ENCODE measurements at regions not wholly inside any gene's neighbourhood (a gene's known extent, or its start where the extent isn't known, plus 50 kb on each side); places are given as distances from the start of the nearest gene placed in this dataset.

- TF ChIP-seq ZFX (IDR thresholded peaks at IDR 0.05; ENCODE audit: borderline replicate concordance): no peak
- no peak for TF ChIP-seq CTCF (IDR thresholded peaks at IDR 0.05)
- no peak overlapping the region for H3K27ac ChIP-seq
These were observed 100.2 kb downstream of the RIPK4 start for GRCh38 chr21:41666641-41667081.

- no peak overlapping the region for H3K27ac ChIP-seq
- no peak for TF ChIP-seq CTCF (IDR thresholded peaks at IDR 0.05)
- TF ChIP-seq ZFX (IDR thresholded peaks at IDR 0.05; ENCODE audit: borderline replicate concordance): no peak
These were observed 100.9 kb downstream of the RIPK4 start for GRCh38 chr21:41665766-41666595.

GRCh38 chr21:41664881-41665765, 101.7 kb downstream of the RIPK4 start:
- H3K27ac ChIP-seq: no peak overlapping the region
- TF ChIP-seq CTCF (IDR thresholded peaks at IDR 0.05): no peak

GRCh38 chr21:41663805-41664788, 102.8 kb downstream of the RIPK4 start:
- H3K27ac ChIP-seq: no peak overlapping the region
- TF ChIP-seq ZFX (IDR thresholded peaks at IDR 0.05; ENCODE audit: borderline replicate concordance) (no peak), CTCF (IDR thresholded peaks at IDR 0.05) (no peak)

- no peak for TF ChIP-seq CTCF (IDR thresholded peaks at IDR 0.05)
- no peak for TF ChIP-seq ZFX (IDR thresholded peaks at IDR 0.05; ENCODE audit: borderline replicate concordance)
- H3K27ac ChIP-seq: no peak overlapping the region
These were observed 104.1 kb downstream of the RIPK4 start for GRCh38 chr21:41662761-41663160.

GRCh38 chr21:41662161-41662560, 104.7 kb downstream of the RIPK4 start:
- TF ChIP-seq CTCF (IDR thresholded peaks at IDR 0.05): no peak
- TF ChIP-seq ZFX (IDR thresholded peaks at IDR 0.05; ENCODE audit: borderline replicate concordance): no peak
- H3K27ac ChIP-seq: no peak overlapping the region
